ENCODE measurements at regions not wholly inside any gene's neighbourhood (a gene's known extent, or its start where the extent isn't known, plus 50 kb on each side); places are given as distances from the start of the nearest gene placed in this dataset.

DNA sequence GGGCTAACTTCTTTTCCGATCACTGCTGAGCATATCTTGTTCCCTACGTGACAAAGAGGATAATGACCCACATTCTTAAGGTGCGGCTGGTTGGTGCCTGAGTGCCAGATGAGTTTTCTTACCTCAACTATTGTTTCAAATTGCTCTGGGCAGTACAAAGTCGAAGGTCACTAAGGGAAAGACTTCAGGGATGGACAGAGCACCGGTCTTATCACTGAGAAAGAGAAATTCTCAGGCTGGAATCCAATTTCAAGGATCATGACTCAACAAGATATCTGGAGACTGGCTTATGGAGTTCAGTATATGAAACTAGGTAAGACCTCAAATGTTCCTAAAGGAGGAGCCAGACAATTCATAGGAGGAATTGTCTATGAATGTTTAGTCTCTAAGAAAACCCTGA is 780.3 kb downstream of the SUGCT start:
- TF ChIP-seq, protein P1, sequence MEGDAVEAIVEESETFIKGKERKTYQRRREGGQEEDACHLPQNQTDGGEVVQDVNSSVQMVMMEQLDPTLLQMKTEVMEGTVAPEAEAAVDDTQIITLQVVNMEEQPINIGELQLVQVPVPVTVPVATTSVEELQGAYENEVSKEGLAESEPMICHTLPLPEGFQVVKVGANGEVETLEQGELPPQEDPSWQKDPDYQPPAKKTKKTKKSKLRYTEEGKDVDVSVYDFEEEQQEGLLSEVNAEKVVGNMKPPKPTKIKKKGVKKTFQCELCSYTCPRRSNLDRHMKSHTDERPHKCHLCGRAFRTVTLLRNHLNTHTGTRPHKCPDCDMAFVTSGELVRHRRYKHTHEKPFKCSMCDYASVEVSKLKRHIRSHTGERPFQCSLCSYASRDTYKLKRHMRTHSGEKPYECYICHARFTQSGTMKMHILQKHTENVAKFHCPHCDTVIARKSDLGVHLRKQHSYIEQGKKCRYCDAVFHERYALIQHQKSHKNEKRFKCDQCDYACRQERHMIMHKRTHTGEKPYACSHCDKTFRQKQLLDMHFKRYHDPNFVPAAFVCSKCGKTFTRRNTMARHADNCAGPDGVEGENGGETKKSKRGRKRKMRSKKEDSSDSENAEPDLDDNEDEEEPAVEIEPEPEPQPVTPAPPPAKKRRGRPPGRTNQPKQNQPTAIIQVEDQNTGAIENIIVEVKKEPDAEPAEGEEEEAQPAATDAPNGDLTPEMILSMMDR (IDR thresholded peaks at IDR 0.05; ENCODE audit: control insufficient read depth, insufficient read depth, low read depth, low read length, missing control alignments): no peak

More for the DNA sequence above, 780.3 kb downstream of the SUGCT start:
- DNase-seq (ENCODE audit: low read depth): no peak
- no peak overlapping the region for H3K4me3 ChIP-seq (ENCODE audit: control insufficient read depth, low read depth, low read length)

All from AG09309 (cell line).